ENCODE measurements at regions not wholly inside any gene's neighbourhood (a gene's known extent, or its start where the extent isn't known, plus 50 kb on each side); places are given as distances from the start of the nearest gene placed in this dataset.

DNA sequence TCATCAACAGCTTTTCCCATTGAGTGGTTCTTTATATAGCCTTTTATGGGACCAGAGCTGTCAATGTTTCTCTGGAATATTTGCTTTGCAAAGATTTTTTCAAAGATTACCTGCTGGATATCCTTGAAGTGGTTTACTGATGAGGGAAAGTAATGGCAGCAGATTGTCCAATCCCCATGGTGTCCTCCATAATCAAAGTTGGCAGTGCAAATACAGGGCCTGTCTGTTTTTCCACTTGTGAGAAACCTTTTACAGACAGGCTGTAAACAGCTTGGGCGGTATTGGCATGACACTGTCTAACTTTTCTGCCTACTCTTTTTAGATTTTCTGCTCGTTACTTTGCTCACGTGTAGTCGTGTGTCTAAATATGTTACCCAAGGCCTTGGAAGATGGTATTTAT lies 641.9 kb upstream of the NR3C2 start:
- Histone ChIP-seq H3K4me1 (no peaks in the 10 kb centered on the region), H3K9me3 (no peaks in the 10 kb centered on the region), H3K27me3 (no peaks in the 10 kb centered on the region), H3K36me3 (no peaks in the 10 kb centered on the region), H3K4me3 (no peak overlapping the region), H3K27ac (no peak overlapping the region)
- intact Hi-C loops (cut with DNase I), result no loop called here
- TF ChIP-seq, protein P1, sequence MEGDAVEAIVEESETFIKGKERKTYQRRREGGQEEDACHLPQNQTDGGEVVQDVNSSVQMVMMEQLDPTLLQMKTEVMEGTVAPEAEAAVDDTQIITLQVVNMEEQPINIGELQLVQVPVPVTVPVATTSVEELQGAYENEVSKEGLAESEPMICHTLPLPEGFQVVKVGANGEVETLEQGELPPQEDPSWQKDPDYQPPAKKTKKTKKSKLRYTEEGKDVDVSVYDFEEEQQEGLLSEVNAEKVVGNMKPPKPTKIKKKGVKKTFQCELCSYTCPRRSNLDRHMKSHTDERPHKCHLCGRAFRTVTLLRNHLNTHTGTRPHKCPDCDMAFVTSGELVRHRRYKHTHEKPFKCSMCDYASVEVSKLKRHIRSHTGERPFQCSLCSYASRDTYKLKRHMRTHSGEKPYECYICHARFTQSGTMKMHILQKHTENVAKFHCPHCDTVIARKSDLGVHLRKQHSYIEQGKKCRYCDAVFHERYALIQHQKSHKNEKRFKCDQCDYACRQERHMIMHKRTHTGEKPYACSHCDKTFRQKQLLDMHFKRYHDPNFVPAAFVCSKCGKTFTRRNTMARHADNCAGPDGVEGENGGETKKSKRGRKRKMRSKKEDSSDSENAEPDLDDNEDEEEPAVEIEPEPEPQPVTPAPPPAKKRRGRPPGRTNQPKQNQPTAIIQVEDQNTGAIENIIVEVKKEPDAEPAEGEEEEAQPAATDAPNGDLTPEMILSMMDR (IDR thresholded peaks at IDR 0.05), result no peak
- no peak for TF ChIP-seq POLR2A (IDR thresholded peaks at IDR 0.05)
- DNase-seq, result no peak
- WGBS, 2 donors, result 88 to 91% methylated on average over 4 of the region's 4 CpGs

DNA sequence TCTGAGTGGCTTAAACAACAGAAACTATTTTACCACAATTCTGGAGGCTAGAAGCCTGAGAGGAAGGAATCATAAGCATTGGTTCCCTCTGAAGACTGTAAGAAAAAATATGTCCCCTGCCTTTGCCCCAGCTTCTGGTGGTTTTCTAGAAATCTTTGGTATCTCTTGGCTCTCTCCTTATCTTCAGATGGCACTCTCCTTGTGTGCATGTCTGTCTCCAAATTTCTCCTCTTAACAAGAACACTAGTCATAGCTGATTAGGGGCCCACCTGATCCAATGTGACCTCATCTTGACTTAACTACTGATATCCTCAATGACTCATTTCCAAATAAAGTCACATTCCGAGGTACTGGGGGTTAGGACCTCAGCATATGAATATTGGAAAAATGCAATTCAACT lies 635.0 kb upstream of the NR3C2 start:
- DNase-seq, result no peak
- Histone ChIP-seq H3K27ac (no peak overlapping the region), H3K9me3 (no peaks in the 10 kb centered on the region), H3K4me3 (no peak overlapping the region), H3K27me3 (no peaks in the 10 kb centered on the region), H3K4me1 (no peaks in the 10 kb centered on the region), H3K36me3 (no peaks in the 10 kb centered on the region)
- 46 to 75% methylated on average over 1 of the region's 1 CpG for WGBS, 2 donors
- intact Hi-C loops (cut with DNase I), result no loop called here
- TF ChIP-seq, protein P1 (IDR thresholded peaks at IDR 0.05), result no peak
- TF ChIP-seq POLR2A (IDR thresholded peaks at IDR 0.05), result no peak

DNA sequence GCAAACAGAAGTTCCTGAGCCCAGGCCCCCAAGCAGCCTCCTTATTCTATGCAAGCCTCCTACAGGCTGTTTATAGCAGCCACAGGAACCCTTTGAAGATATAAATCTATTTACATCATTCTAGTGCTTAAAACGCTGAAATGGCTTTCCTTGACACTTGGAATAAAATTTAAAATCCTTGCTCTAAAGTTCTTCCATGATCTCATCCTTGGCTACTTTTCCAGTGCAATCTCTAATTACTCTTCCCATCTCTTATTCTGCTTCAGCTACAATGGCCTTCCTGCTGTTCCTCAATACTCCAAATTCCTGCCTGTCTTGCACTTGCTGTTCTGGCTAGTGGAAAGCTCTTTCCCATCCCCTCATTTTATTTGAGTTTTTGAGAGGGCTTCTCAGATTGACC lies 634.2 kb upstream of the NR3C2 start:
- TF ChIP-seq, protein P1 (IDR thresholded peaks at IDR 0.05), result no peak
- no peak for TF ChIP-seq POLR2A (IDR thresholded peaks at IDR 0.05)
- Histone ChIP-seq H3K4me3 (no peak overlapping the region), H3K36me3 (no peaks in the 10 kb centered on the region), H3K27me3 (no peaks in the 10 kb centered on the region), H3K27ac (no peak overlapping the region), H3K4me1 (no peaks in the 10 kb centered on the region), H3K9me3 (no peaks in the 10 kb centered on the region)
- no peak for DNase-seq
- intact Hi-C loops (cut with DNase I), result no loop called here
- 21 to 45% methylated on average over 1 of the region's 1 CpG for WGBS, 2 donors

DNA sequence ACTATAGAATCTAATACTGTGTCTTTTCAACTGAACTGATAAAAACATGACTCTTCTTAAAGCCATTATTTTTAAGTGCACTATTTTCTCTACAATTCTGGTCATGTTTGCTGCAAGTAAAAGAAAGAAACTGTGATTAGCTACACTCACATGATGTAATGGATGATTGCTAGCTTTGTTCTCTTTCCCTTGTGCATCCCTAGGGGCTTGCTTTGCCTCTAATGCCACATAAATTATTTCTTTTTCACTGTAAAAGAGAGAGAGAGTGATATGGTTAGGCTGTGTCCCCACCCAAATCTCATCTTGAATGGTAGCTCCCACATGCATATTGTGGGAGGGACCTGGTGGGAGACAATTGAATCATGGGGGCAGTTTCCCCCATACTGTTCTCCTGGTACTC lies 630.2 kb upstream of the NR3C2 start:
- intact Hi-C loops (cut with DNase I), result no loop called here
- no peaks in the 10 kb centered on the region for H3K36me3 ChIP-seq
- no peak overlapping the region for H3K27ac ChIP-seq
- no peaks in the 10 kb centered on the region for H3K27me3 ChIP-seq
- TF ChIP-seq, protein P1 (IDR thresholded peaks at IDR 0.05), result no peak
- TF ChIP-seq POLR2A (IDR thresholded peaks at IDR 0.05), result no peak
- no peaks in the 10 kb centered on the region for H3K4me1 ChIP-seq
- no peak overlapping the region for H3K4me3 ChIP-seq
- no peak for DNase-seq
- H3K9me3 ChIP-seq, result no peaks in the 10 kb centered on the region

DNA sequence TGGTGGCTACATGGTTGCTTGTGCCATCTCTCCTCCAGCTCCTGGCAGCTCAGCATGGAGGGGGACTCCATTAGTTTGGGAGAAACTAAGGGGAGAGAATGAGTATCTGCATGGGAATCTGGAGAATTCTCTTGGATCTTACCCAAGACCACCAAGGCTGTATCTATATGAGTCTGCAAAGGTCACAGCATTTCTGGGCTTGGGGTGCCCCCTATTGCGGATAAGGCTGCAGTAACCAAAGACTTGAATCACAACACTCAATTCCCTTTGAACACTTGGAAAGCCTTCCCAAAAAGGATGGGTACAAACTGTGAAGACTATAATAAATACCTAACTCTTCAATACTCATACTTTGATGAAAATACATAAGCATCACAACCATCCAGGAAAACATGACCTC lies 623.5 kb upstream of the NR3C2 start:
- Histone ChIP-seq H3K27me3 (no peaks in the 10 kb centered on the region), H3K27ac (no peak overlapping the region), H3K9me3 (no peaks in the 10 kb centered on the region), H3K36me3 (no peaks in the 10 kb centered on the region), H3K4me1 (no peaks in the 10 kb centered on the region), H3K4me3 (no peak overlapping the region)
- WGBS, 2 donors, result 86 to 100% methylated on average over 1 of the region's 1 CpG
- intact Hi-C loops (cut with DNase I), result no loop called here
- DNase-seq, result no peak
- TF ChIP-seq POLR2A (IDR thresholded peaks at IDR 0.05), result no peak
- TF ChIP-seq, protein P1 (IDR thresholded peaks at IDR 0.05), result no peak

Measured in esophagus squamous epithelium (tissue), 5 donors.